Left lung (tissue), 4 donors: ENCODE measurements at regions not wholly inside any gene's neighbourhood (a gene's known extent, or its start where the extent isn't known, plus 50 kb on each side); places are given as distances from the start of the nearest gene placed in this dataset.

ENCODE experiments used
- ATAC-seq: fragments of 200-7000 bp; cut with Tn5 transposase; one replicate; pipeline ENCODE4 v1.9.1; 2020; ENCODE audit warnings: moderate library complexity
- DNase-seq, 4 donors: peaks; one replicate each; pipeline ENCODE4 v3.0.0-alpha.2; 2013 to 2020
- H3K27ac ChIP-seq, 2 donors: fragments of 200-600 bp; sonication (generic) in 1 of 2; one replicate each; pipeline versions ENCODE4 v1.5.0 to v1.8.0; 2020 to 2021
- H3K27me3 ChIP-seq, 2 donors: fragments of 200-600 bp; sonication (generic) in 1 of 2; one replicate each; pipeline versions ENCODE4 v1.5.0 to v1.8.0; 2020 to 2021
- H3K36me3 ChIP-seq, 2 donors: fragments of 200-600 bp; sonication (generic) in 1 of 2; one replicate each; pipeline versions ENCODE4 v1.5.0 to v1.8.0; 2020 to 2021
- H3K4me1 ChIP-seq, 2 donors: fragments of 200-600 bp; one replicate each; pipeline ENCODE4 v1.8.0; 2021
- H3K4me3 ChIP-seq, 2 donors: fragments of 200-600 bp; sonication (generic) in 1 of 2; one replicate each; pipeline versions ENCODE4 v1.5.0 to v1.8.0; 2020 to 2021; ENCODE audit warnings: mild to moderate bottlenecking in 1 of 2
- H3K9me3 ChIP-seq, 2 donors: fragments of 200-600 bp; sonication (generic) in 1 of 2; one replicate each; pipeline versions ENCODE4 v1.5.0 to v1.8.0; 2020 to 2021
- intact Hi-C, 2 donors: fragments of 100-400 bp; cut with DNase I; formaldehyde crosslinking; loops; one replicate each; pipeline versions ENCODE4 v1.11.2 to v1.14.2; 2022
- TF ChIP-seq, protein P1 (sequence below), 2 donors: fragments of 200-600 bp; sonication (generic) in 1 of 2; IDR thresholded peaks; one replicate each; pipeline versions ENCODE4 v1.5.0 to v1.8.0; 2021; ENCODE audit warnings: antibody characterized with exemption in 2 of 2
- donor health status: DM: no; HTN: yes; CAD: no.
- donor health status: DM: no; HTN: no; CAD: no.

DNA sequence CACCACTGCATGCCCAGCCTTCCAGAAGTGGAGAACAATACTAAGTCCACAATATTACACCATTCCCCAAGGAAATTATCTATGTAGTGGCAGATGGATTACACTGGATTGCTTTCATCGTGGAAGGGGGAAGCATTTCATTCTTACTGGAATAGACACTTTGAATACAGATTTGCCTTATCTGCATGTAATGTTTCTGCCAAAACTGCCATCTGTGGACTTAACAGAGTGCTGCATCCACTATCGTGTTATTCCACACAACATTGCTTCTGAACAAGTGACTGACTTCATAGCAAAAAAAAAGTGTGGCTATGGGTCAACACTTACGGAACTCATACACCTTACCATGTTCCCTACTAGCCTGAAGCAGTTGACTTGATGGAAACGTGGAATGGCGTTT is 536.9 kb downstream of the BRINP1 start:
- Histone ChIP-seq H3K27me3 (no peaks in the 10 kb centered on the region), H3K27ac (no peak overlapping the region), H3K9me3 (no peaks in the 10 kb centered on the region), H3K36me3 (no peaks in the 10 kb centered on the region), H3K4me1 (no peaks in the 10 kb centered on the region), H3K4me3 (no peak overlapping the region)
- ATAC-seq = no peak
- DNase-seq = no peak
- intact Hi-C loops = no loop called here
- TF ChIP-seq, protein P1, sequence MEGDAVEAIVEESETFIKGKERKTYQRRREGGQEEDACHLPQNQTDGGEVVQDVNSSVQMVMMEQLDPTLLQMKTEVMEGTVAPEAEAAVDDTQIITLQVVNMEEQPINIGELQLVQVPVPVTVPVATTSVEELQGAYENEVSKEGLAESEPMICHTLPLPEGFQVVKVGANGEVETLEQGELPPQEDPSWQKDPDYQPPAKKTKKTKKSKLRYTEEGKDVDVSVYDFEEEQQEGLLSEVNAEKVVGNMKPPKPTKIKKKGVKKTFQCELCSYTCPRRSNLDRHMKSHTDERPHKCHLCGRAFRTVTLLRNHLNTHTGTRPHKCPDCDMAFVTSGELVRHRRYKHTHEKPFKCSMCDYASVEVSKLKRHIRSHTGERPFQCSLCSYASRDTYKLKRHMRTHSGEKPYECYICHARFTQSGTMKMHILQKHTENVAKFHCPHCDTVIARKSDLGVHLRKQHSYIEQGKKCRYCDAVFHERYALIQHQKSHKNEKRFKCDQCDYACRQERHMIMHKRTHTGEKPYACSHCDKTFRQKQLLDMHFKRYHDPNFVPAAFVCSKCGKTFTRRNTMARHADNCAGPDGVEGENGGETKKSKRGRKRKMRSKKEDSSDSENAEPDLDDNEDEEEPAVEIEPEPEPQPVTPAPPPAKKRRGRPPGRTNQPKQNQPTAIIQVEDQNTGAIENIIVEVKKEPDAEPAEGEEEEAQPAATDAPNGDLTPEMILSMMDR (IDR thresholded peaks at IDR 0.05) = no peak

DNA sequence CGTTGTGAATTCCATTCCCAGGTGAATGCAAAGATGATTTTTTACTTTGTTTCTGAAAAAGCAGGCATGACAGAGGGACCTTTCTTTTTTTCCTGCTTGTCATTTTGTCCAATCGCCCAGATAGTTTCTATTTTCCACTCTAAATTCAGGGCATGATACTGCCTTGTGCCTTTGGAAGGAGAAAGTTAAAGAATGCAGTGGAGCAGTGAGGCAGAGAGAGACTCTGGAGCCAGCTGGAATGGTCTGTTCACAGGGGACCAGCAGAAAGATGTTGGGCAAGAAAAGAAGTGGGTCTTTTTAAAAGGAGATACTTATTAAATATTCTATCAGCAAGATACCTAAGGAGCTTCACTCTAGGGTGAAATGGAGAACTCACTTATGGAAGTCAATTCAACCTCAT is 532.3 kb downstream of the BRINP1 start:
- no peak for DNase-seq

DNA sequence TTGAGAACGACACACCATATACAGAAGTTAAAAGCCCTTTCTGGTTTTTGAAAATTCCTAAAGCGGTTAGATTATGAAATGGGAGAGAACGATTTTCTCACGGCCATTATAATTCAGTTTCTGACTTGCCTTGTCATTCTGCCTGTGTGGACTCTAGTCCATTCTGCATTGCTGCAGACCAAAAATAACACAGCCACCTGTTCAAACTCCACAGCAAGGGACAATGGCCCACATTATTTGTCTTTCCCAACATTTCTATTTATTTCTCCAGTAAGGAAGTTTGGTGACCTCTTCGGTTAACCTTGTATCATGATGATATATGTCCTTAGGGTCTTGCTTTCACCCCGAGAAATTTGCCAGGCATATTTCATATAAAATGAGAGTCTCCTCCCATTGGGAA is 497.7 kb downstream of the BRINP1 start:
- Histone ChIP-seq H3K9me3 (no peaks in the 10 kb centered on the region), H3K36me3 (no peaks in the 10 kb centered on the region), H3K27ac (no peak overlapping the region), H3K4me1 (no peaks in the 10 kb centered on the region), H3K27me3 (no peaks in the 10 kb centered on the region), H3K4me3 (no peak overlapping the region)
- TF ChIP-seq, protein P1 (IDR thresholded peaks at IDR 0.05) = no peak
- DNase-seq = no peak
- no peak for ATAC-seq
- intact Hi-C loops = no loop called here

More for the DNA sequence above, 532.3 kb downstream of the BRINP1 start:
- no peak overlapping the region for H3K27ac ChIP-seq
- intact Hi-C loops = no loop called here
- no peak overlapping the region for H3K4me3 ChIP-seq
- H3K36me3 ChIP-seq = no peaks in the 10 kb centered on the region
- H3K4me1 ChIP-seq = no peaks in the 10 kb centered on the region
- TF ChIP-seq, protein P1 (IDR thresholded peaks at IDR 0.05) = no peak
- no peak for ATAC-seq
- no peaks in the 10 kb centered on the region for H3K9me3 ChIP-seq
- no peaks in the 10 kb centered on the region for H3K27me3 ChIP-seq

DNA sequence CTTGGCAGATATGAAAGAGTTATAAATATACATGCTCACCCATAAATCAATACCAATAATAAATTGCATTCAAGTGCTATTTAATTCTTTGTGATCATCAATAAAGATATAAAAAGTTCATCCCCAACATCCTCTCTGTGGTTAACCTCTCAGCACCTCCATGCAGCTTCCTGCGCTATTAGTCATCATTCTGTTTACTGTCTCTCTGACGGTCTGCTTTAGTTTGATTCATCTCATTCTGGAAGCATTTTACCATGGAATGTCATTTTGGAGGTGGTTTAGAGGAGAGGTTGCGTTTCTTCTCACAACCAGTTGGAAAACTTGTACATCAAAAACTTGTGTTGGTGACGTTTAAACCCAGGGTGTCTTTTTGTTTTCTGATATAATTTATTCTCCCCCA is 486.6 kb downstream of the BRINP1 start:
- Histone ChIP-seq H3K9me3 (no peaks in the 10 kb centered on the region), H3K27me3 (no peaks in the 10 kb centered on the region), H3K4me3 (no peak overlapping the region), H3K4me1 (no peaks in the 10 kb centered on the region), H3K27ac (no peak overlapping the region), H3K36me3 (no peaks in the 10 kb centered on the region)
- intact Hi-C loops = no loop called here
- DNase-seq (no peak), ATAC-seq (no peak)
- TF ChIP-seq, protein P1 (IDR thresholded peaks at IDR 0.05) = no peak

DNA sequence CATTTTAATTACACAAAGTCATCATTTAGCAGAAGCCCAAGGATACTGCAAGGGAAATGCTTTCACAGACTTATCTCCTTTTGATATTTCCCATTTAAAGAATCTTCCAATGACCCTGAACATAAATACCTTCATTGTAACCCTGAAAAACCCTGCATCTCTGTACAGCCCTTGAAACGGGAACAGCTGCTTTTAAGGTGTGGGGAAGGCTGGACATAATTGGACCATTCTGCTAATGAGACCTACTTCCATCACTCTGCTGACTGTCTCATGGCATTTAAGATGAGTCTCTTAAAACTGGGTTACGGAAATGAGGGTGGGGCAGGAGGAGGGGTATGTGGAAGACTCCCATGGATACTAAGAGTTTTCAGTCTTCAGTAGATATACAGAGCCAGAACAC is 485.8 kb downstream of the BRINP1 start:
- Histone ChIP-seq H3K4me1 (no peaks in the 10 kb centered on the region), H3K27me3 (no peaks in the 10 kb centered on the region), H3K4me3 (no peak overlapping the region), H3K9me3 (no peaks in the 10 kb centered on the region), H3K36me3 (no peaks in the 10 kb centered on the region), H3K27ac (no peak overlapping the region)
- ATAC-seq = no peak
- DNase-seq = no peak
- TF ChIP-seq, protein P1 (IDR thresholded peaks at IDR 0.05) = no peak
- intact Hi-C loops = no loop called here
